GM23338 (cell line): ENCODE measurements at regions not wholly inside any gene's neighbourhood (a gene's known extent, or its start where the extent isn't known, plus 50 kb on each side); places are given as distances from the start of the nearest gene placed in this dataset.

Source experiments
- CREB1 ChIP-seq: fragments of 250-450 bp; sonication (Bioruptor Pico); IDR thresholded peaks from 2 replicates; pipeline ENCODE4 v1.5.0; 2020; ENCODE audit warnings: low read depth, mild to moderate bottlenecking, moderate library complexity
- EZH2 ChIP-seq: fragments of 200-600 bp; sonication (generic); IDR thresholded peaks from one replicate; pipeline ENCODE4 v1.8.0; 2017; ENCODE audit warnings: antibody characterized with exemption, mild to moderate bottlenecking, low read depth; ENCODE audit not compliant: unreplicated experiment
- EZH2phosphoT487 ChIP-seq: fragments of 200-600 bp; sonication (generic); IDR thresholded peaks from one replicate; pipeline ENCODE4 v1.8.1; 2018; ENCODE audit warnings: antibody characterized with exemption; ENCODE audit not compliant: unreplicated experiment
- JUNB ChIP-seq: IDR thresholded peaks from one replicate; pipeline ENCODE4 v1.6.1; 2016; ENCODE audit warnings: antibody characterized with exemption; ENCODE audit not compliant: unreplicated experiment
- POLR2AphosphoS5 ChIP-seq: IDR thresholded peaks from 2 replicates; pipeline ENCODE4 v1.6.1; 2016; ENCODE audit warnings: antibody characterized with exemption, low read depth
- STAT1 ChIP-seq: IDR thresholded peaks from one replicate; pipeline ENCODE4 v1.6.1; 2016; ENCODE audit warnings: antibody characterized with exemption; ENCODE audit not compliant: unreplicated experiment
- ZNF114 ChIP-seq: fragments of 250-450 bp; sonication (Bioruptor Pico); IDR thresholded peaks from 2 replicates; pipeline ENCODE4 v1.5.0; 2020; ENCODE audit warnings: mild to moderate bottlenecking, moderate library complexity
- ZNF331 ChIP-seq: fragments of 250-450 bp; sonication (Bioruptor Pico); IDR thresholded peaks from 2 replicates; pipeline ENCODE4 v1.5.0; 2020; ENCODE audit warnings: low read depth, mild to moderate bottlenecking, moderate library complexity
- TF ChIP-seq, protein P1 (sequence below), 2 experiments: fragments of 200-600 bp in 1 of 2; sonication (generic) in 1 of 2; conservative IDR thresholded peaks; 2 replicates each; pipeline versions ENCODE4 v1.5.1 to v1.6.1; 2016 to 2017; ENCODE audit warnings: antibody characterized with exemption in 2 of 2, low read depth in 2 of 2, mild to moderate bottlenecking in 2 of 2, moderate library complexity in 1 of 2
- TF ChIP-seq, protein P2 (sequence below): IDR thresholded peaks from 2 replicates; pipeline ENCODE4 v1.6.1; 2016; ENCODE audit warnings: antibody characterized with exemption
- TF ChIP-seq, protein P3 (sequence below): IDR thresholded peaks from one replicate; pipeline ENCODE4 v1.6.1; 2018; ENCODE audit warnings: antibody characterized with exemption; ENCODE audit not compliant: unreplicated experiment
- TF ChIP-seq, protein P4 (sequence below): fragments of 250-450 bp; sonication (Bioruptor Pico); IDR thresholded peaks from 2 replicates; pipeline ENCODE4 v1.5.0; 2020; ENCODE audit warnings: mild to moderate bottlenecking, moderate library complexity

DNA sequence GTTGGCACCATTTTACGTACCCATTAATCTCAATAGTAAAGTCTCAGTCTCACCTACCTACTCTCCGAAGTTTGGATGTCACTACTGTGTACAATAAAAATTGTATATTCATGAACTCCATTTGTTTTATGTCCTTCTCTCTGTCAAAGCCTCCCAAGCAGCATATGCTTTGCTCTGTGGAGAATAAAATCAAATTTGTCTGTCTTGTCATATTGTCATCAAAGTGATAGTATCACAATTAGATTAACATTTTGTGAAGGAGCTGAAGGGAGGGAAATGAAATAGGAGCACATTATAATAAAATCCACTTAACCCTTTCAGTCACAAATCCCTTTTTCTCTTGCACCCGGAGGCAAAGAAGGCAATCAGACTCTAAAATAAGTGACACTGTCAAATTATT is 177.1 kb upstream of the RRP15 start:
- TF ChIP-seq, protein P1, sequence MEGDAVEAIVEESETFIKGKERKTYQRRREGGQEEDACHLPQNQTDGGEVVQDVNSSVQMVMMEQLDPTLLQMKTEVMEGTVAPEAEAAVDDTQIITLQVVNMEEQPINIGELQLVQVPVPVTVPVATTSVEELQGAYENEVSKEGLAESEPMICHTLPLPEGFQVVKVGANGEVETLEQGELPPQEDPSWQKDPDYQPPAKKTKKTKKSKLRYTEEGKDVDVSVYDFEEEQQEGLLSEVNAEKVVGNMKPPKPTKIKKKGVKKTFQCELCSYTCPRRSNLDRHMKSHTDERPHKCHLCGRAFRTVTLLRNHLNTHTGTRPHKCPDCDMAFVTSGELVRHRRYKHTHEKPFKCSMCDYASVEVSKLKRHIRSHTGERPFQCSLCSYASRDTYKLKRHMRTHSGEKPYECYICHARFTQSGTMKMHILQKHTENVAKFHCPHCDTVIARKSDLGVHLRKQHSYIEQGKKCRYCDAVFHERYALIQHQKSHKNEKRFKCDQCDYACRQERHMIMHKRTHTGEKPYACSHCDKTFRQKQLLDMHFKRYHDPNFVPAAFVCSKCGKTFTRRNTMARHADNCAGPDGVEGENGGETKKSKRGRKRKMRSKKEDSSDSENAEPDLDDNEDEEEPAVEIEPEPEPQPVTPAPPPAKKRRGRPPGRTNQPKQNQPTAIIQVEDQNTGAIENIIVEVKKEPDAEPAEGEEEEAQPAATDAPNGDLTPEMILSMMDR (conservative IDR thresholded peaks at IDR 0.05; ENCODE audit: low read depth in 2 of 2): no peak
- TF ChIP-seq POLR2AphosphoS5 (no peak), ZNF114 (CRISPR knock-in tag) (no peak), EZH2 (no peak), CREB1 (no peak), JUNB (no peak), STAT1 (no peak), EZH2phosphoT487 (no peak), ZNF331 (CRISPR knock-in tag) (no peak)
- TF ChIP-seq, protein P2, sequence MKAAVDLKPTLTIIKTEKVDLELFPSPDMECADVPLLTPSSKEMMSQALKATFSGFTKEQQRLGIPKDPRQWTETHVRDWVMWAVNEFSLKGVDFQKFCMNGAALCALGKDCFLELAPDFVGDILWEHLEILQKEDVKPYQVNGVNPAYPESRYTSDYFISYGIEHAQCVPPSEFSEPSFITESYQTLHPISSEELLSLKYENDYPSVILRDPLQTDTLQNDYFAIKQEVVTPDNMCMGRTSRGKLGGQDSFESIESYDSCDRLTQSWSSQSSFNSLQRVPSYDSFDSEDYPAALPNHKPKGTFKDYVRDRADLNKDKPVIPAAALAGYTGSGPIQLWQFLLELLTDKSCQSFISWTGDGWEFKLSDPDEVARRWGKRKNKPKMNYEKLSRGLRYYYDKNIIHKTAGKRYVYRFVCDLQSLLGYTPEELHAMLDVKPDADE: no peak
- TF ChIP-seq, protein P3, sequence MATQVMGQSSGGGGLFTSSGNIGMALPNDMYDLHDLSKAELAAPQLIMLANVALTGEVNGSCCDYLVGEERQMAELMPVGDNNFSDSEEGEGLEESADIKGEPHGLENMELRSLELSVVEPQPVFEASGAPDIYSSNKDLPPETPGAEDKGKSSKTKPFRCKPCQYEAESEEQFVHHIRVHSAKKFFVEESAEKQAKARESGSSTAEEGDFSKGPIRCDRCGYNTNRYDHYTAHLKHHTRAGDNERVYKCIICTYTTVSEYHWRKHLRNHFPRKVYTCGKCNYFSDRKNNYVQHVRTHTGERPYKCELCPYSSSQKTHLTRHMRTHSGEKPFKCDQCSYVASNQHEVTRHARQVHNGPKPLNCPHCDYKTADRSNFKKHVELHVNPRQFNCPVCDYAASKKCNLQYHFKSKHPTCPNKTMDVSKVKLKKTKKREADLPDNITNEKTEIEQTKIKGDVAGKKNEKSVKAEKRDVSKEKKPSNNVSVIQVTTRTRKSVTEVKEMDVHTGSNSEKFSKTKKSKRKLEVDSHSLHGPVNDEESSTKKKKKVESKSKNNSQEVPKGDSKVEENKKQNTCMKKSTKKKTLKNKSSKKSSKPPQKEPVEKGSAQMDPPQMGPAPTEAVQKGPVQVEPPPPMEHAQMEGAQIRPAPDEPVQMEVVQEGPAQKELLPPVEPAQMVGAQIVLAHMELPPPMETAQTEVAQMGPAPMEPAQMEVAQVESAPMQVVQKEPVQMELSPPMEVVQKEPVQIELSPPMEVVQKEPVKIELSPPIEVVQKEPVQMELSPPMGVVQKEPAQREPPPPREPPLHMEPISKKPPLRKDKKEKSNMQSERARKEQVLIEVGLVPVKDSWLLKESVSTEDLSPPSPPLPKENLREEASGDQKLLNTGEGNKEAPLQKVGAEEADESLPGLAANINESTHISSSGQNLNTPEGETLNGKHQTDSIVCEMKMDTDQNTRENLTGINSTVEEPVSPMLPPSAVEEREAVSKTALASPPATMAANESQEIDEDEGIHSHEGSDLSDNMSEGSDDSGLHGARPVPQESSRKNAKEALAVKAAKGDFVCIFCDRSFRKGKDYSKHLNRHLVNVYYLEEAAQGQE: no peak
- TF ChIP-seq, protein P4, sequence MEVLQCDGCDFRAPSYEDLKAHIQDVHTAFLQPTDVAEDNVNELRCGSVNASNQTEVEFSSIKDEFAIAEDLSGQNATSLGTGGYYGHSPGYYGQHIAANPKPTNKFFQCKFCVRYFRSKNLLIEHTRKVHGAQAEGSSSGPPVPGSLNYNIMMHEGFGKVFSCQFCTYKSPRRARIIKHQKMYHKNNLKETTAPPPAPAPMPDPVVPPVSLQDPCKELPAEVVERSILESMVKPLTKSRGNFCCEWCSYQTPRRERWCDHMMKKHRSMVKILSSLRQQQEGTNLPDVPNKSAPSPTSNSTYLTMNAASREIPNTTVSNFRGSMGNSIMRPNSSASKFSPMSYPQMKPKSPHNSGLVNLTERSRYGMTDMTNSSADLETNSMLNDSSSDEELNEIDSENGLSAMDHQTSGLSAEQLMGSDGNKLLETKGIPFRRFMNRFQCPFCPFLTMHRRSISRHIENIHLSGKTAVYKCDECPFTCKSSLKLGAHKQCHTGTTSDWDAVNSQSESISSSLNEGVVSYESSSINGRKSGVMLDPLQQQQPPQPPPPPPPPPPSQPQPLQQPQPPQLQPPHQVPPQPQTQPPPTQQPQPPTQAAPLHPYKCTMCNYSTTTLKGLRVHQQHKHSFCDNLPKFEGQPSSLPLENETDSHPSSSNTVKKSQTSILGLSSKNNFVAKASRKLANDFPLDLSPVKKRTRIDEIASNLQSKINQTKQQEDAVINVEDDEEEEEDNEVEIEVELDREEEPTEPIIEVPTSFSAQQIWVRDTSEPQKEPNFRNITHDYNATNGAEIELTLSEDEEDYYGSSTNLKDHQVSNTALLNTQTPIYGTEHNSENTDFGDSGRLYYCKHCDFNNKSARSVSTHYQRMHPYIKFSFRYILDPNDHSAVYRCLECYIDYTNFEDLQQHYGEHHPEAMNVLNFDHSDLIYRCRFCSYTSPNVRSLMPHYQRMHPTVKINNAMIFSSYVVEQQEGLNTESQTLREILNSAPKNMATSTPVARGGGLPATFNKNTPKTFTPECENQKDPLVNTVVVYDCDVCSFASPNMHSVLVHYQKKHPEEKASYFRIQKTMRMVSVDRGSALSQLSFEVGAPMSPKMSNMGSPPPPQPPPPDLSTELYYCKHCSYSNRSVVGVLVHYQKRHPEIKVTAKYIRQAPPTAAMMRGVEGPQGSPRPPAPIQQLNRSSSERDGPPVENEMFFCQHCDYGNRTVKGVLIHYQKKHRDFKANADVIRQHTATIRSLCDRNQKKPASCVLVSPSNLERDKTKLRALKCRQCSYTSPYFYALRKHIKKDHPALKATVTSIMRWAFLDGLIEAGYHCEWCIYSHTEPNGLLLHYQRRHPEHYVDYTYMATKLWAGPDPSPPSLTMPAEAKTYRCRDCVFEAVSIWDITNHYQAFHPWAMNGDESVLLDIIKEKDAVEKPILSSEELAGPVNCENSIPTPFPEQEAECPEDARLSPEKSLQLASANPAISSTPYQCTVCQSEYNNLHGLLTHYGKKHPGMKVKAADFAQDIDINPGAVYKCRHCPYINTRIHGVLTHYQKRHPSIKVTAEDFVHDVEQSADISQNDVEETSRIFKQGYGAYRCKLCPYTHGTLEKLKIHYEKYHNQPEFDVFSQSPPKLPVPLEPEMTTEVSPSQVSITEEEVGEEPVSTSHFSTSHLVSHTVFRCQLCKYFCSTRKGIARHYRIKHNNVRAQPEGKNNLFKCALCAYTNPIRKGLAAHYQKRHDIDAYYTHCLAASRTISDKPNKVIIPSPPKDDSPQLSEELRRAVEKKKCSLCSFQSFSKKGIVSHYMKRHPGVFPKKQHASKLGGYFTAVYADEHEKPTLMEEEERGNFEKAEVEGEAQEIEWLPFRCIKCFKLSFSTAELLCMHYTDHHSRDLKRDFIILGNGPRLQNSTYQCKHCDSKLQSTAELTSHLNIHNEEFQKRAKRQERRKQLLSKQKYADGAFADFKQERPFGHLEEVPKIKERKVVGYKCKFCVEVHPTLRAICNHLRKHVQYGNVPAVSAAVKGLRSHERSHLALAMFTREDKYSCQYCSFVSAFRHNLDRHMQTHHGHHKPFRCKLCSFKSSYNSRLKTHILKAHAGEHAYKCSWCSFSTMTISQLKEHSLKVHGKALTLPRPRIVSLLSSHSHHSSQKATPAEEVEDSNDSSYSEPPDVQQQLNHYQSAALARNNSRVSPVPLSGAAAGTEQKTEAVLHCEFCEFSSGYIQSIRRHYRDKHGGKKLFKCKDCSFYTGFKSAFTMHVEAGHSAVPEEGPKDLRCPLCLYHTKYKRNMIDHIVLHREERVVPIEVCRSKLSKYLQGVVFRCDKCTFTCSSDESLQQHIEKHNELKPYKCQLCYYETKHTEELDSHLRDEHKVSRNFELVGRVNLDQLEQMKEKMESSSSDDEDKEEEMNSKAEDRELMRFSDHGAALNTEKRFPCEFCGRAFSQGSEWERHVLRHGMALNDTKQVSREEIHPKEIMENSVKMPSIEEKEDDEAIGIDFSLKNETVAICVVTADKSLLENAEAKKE: no peak
